GM19043 (cell line): ENCODE measurements at regions not wholly inside any gene's neighbourhood (a gene's known extent, or its start where the extent isn't known, plus 50 kb on each side); places are given as distances from the start of the nearest gene placed in this dataset.
A peak's percentile ranks its signal among the peaks of the same experiment; 100 is the strongest.

ENCODE experiments used
- ATAC-seq: cut with Tn5 transposase; IDR thresholded peaks from one replicate; pipeline ENCODE4 v1.9.1; 2021; ENCODE audit warnings: low read depth; ENCODE audit not compliant: unreplicated experiment

- no peak for ATAC-seq
These were observed 143.9 kb downstream of the SIPA1L2 start for GRCh38 chr1:232486006-232486405.

DNA sequence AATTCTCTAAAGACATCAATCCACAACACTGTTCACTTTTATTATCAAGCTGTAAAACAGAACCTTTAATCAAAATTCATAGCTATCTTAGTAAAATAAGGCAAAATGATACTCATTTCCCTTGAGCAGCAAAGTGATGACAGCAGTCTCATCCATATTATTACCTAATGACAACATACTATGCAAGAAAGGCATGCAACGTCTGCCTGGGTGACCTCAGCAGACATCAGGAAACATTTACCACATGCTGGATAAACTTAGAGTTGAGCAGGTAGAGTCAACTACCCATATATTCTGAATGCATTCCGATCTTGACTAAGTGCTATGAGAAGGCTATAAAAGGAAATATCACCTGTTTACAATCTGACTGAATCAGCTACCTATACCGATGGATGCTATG, 145.1 kb downstream of the SIPA1L2 start:
- no peak for ATAC-seq

DNA sequence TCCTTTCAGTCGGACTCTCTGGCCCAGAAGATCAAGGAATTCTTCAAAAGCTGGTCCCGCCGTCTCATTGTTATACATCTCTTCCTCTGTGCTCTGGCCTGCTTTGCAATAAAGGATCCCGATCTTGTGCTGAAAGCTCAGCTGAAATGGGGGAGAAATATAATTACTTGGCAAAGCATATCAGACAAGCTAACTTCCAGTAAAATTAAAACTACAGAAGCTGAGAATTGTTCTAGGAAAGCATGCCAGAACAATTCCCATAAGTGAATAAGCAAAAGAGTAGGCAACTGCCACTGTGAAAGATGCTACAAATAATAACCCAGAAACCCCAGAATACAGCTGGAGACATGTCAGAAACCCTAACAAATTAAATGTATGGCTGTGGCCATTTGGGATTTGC, 146.1 kb downstream of the SIPA1L2 start:
- ATAC-seq: no peak

- no peak for ATAC-seq
These were observed 148.8 kb downstream of the SIPA1L2 start for GRCh38 chr1:232481091-232481490.

DNA sequence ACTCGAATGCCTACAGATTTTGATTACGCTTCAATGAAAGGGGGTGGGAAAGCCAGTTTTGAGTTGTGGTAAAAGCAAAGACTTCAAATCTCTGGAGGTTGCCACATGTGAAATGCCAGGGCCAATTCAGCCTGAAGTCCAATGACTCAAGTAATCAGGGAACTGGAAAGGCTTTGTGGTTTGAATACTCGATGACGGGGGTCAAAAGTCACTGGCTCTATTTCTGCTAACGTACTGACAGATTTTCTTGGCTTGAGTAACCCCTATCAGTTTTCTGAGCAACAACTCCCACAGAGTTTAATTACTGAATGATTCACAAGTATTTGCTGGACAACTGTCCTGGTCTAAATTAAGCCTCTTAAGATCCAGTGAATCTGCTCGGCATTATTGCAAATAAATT, 152.2 kb downstream of the SIPA1L2 start:
- no peak for ATAC-seq

GRCh38 chr1:232476538-232476950, 153.4 kb downstream of the SIPA1L2 start:
- no peak for ATAC-seq

- ATAC-seq: no peak
These were observed 155.1 kb downstream of the SIPA1L2 start for GRCh38 chr1:232474826-232475225.

GRCh38 chr1:232473900-232474299, 156.0 kb downstream of the SIPA1L2 start:
- ATAC-seq: no peak

- ATAC-seq: no peak
These were observed 156.6 kb downstream of the SIPA1L2 start for GRCh38 chr1:232473324-232473723.

DNA sequence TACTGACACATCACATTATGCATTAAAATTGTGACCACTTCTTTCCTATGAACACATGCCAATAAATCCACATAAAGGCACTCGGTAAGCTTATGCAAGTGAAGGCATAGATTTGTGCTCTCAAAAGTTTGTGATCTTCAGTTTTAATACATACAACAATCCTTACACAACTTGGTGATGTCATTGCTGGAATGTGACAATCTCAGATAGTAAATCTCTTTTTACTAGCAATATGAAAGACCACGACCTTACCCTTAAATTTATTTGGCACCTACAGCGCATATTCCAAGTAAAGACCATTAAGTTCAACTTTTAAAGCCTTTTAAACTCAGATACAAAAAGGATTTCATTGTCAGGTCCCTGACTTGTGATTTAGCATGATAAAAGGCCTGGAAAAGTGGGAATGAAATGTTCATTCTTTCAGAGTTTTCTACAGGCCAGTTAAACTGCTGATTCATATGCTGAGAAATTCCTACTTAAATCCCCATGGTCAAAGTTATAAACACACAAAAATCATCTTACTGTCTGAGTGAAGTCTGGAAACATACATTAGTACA, 157.4 kb downstream of the SIPA1L2 start:
- no peak for ATAC-seq

DNA sequence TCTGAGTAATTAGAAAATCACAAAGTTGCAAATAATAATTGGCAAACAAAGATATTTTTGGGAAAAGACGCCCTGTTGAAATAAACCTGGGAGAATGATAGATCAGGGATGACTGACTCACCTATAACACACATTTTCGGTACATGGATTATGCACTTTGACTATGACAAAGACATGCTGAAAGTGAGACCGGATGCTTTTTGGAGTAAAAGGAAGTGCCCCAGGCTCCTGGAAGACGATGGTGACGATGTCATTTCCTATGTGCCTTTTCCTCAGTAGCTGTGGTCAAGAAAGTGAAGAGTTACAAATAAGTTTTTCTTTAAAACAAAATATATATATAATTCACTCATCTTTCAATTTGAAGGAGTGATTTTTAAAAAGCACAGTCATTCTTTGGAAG, 158.7 kb downstream of the SIPA1L2 start:
- no peak for ATAC-seq

DNA sequence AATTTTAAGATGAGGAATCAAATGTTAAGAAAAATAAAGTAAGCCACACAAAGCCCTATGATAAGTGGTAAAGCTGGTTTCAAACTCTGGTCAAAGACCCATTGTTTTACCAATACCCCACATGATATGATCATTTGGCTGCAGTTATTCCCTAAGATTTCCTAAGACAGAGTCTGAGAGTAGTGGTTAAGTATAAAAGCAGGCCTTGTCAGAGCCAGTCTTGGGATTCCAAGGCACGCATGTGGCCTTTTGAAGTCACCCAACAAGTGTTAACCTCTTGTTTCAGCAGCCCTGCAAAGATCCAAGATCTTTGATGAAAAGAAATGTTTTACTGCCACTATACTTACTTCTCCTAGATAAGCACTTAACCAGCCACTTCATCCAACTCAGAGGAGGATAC, 159.2 kb downstream of the SIPA1L2 start:
- ATAC-seq: no peak

DNA sequence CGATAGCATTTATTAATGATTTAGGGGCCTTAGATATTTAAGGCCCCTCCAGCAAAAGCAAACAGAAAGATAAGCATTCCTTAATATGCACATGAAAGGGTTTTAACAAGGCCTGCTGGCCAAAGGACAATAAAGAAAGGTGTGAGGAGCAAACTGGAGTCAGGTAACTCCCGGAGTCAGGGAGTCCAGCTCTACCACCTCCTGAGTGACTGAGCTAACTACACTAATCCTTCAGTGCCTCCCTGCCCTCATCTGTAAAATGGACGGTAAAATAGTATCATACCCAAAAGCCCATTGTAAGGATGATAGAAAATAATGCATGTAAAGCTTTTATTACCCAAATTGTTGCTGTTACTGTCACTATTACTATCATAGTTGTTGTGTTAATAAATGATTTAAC, 161.7 kb downstream of the SIPA1L2 start:
- ATAC-seq: no peak

- no peak for ATAC-seq
These were observed 162.7 kb downstream of the SIPA1L2 start for GRCh38 chr1:232467073-232467760.

DNA sequence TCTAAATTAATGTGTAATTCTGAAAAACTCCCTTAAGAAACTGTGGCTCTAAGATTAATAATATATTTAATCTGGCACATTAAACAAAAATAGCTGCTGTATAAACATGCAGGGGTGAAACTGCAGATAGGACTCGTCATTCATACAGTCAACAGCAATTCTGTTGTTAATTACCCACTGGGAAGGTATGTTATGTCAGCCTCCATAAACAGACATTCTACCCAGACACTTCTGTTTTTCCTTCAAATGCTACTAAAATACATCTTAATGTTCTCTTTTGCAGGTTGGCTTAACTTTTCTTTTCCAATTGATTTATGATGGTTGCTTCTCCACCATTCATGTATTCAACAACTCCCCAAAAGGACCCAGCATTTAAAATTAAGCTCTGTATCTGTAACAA, 165.6 kb downstream of the SIPA1L2 start:
- ATAC-seq: no peak

DNA sequence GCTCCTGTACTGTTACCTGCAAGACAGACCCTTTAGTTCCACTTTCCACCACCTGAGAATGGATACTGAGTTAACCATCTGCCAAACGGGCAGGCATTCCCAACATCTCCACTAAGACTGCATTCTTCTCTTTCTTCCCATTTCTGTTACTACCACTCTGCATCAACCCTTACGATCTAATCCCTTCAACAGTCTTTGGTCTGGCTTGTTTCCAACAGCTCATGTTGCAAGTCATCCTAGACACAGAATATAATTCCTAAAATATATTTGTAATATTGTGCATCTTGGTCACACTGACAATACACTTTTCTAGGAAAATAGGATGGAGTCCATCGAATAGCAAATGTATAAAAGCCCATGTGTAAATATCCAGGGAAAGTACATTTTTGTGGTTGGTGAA, 166.7 kb downstream of the SIPA1L2 start:
- no peak for ATAC-seq

DNA sequence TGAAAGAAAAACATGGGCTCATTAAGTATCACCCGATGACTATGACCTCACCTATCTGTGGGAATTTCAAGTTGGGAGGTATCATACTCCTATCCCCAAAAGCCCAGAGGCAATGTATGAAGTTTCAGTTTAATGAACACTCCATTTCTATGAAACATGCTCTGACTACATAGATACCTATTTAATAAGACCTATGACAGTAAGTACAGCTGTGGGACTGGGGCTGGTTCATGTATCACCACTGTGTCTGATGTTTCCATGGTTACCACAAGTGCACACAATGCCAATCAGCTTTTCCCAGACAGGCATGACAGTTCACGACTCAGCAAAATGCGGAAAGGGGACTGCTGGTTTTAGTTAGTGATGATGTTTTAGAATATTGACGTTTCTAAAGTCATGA, 167.7 kb downstream of the SIPA1L2 start:
- no peak for ATAC-seq

DNA sequence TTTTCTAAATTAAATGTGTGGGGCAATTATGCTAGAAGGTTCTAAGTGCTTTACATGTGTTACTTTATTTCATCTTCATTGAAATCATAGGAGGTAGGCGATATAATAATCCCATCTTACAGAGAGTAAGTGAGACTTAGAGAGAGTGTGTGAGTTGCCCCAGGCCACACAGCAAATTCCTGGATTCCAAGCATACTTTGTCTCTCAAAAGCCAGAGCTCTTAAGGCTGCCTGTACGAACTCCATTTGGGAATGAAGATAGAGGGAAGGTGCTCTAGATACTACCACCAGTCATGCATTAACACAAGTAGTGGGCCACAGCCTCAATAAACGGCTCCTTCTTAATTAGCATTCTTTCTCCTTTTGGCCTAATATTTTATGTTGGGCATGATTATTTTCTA, 170.1 kb downstream of the SIPA1L2 start:
- ATAC-seq: no peak

DNA sequence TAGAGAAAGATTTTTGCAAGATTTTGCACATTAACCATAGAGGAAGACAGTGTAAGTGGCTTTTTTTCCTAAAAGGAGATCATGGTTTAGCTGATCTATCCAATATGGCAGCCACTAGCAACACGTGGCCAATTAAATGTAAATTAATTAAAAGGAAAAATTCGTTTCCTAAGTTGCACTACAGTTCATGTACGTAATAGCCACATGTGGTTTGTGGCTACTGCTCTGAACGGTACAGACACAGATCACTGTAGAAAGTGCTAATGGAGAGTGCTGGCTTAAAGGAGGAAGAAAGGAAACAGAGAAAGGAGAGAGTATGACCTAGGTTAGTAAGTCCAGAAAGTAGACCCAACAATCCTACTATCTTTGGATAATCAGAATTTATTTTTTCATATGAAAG, 170.8 kb downstream of the SIPA1L2 start:
- ATAC-seq: no peak

DNA sequence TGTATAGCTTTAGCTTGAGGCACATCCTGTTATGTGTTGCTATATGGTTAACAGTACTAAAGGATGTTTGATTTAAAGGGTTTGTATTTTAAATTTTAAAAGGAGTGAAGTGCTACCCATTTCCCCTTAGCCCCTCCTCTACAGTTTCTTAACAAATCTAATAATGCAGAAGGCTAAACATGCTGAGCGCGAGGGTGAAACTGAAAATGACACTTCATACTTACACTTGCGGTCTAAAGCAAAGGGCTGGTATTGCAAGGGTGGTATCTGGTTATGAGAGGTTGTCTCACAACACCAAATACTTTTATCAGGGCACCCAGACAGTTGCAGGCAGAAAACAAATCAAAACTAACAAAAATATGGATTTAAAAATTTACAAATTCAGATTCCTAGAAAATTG, 172.3 kb downstream of the SIPA1L2 start:
- peak; percentile 95 for ATAC-seq

DNA sequence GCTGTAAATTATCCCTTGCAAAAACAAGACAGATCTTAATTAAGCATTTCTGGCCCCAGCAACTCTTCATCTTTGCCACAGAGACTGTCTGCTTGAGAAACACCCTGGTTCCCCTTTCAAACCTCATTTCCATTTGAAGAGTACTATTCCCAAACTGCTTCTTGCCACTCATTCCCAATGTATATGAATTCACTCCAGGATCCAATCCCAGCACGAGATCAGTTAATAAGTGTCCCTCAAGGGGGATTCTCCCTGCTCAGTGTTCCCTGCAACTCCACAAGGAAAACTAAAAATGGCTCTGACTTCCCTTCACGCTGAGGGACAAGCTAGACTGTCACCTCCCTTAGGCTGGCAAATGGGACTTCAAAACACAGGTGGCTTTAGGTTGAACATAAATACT, 173.2 kb downstream of the SIPA1L2 start:
- no peak for ATAC-seq

DNA sequence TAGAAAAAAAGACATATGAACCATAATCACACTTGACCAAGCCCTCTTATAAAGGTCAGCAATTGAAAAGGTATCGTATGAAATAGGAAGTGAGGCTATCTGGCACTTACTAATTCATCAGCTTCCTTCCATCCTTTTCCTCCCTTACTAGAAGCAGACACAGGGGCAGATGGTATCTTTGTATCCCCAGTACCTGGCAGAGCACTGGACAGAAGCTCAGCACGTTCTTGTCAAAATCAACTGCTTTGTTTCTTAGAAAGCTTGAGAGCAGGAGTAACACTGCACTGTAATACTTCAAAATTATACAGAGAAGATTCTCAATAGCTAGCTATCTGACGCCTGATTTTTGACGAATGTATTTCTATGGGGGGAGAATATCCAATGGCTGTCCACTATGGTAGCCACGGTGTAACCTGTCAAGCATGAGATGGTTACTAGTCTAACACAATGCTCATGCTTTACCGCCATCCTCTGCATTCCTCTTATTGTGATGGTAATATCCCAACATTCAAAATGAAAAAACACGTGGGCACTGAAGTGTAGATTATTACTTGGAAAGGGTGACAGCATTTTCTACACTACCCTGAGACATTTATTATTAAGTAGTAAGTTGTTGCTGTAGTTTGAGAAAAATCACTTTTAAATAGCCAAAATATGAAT, 175.6 kb downstream of the SIPA1L2 start:
- ATAC-seq: no peak
